HG03103 (cell line): ENCODE measurements at regions not wholly inside any gene's neighbourhood (a gene's known extent, or its start where the extent isn't known, plus 50 kb on each side); places are given as distances from the start of the nearest gene placed in this dataset.
"Not testable (repeated sequence)": the region's sequence is repeated elsewhere in the genome, so short reads cannot be mapped to it uniquely, and the experiment has no call there.

ENCODE experiments used
- ATAC-seq: cut with Tn5 transposase; IDR thresholded peaks from one replicate; pipeline ENCODE4 v1.9.1; 2021; ENCODE audit warnings: low read depth; ENCODE audit not compliant: unreplicated experiment

- no peak for ATAC-seq
Observed at GRCh38 chr6:9744119-9744518, 670.8 kb downstream of the TFAP2A start.

GRCh38 chr6:9732056-9732455 lies 682.8 kb downstream of the TFAP2A start:
- ATAC-seq = no peak

- ATAC-seq = not testable (repeated sequence)
Observed at GRCh38 chr6:9725776-9726175, 689.1 kb downstream of the TFAP2A start.

GRCh38 chr6:9717568-9717967 lies 697.3 kb downstream of the TFAP2A start:
- ATAC-seq = no peak

- no peak for ATAC-seq
Observed at GRCh38 chr6:9711365-9711764, 703.5 kb downstream of the TFAP2A start.

- no peak for ATAC-seq
Observed at GRCh38 chr6:9710574-9710973, 704.3 kb downstream of the TFAP2A start.

GRCh38 chr6:9708600-9708999 lies 706.3 kb downstream of the TFAP2A start:
- ATAC-seq = no peak

GRCh38 chr6:9704989-9705388 lies 709.9 kb downstream of the TFAP2A start:
- no peak for ATAC-seq

- ATAC-seq = no peak
Observed at GRCh38 chr6:9702914-9703313, 712.0 kb downstream of the TFAP2A start.

GRCh38 chr6:9699888-9700287 lies 715.0 kb downstream of the TFAP2A start:
- no peak for ATAC-seq

- ATAC-seq = no peak
Observed at GRCh38 chr6:9697263-9697931, 717.5 kb downstream of the TFAP2A start.

GRCh38 chr6:9690388-9690787 lies 724.5 kb downstream of the TFAP2A start:
- no peak for ATAC-seq

GRCh38 chr6:9680727-9681126 lies 734.1 kb downstream of the TFAP2A start:
- ATAC-seq = not testable (repeated sequence)

GRCh38 chr6:9675122-9675521 lies 739.8 kb downstream of the TFAP2A start:
- no peak for ATAC-seq

- ATAC-seq = no peak
Observed at GRCh38 chr6:9659848-9660247, 755.0 kb downstream of the TFAP2A start.

- ATAC-seq = no peak
Observed at GRCh38 chr6:9657994-9658393, 756.9 kb downstream of the TFAP2A start.

GRCh38 chr6:9647599-9647998 lies 767.3 kb downstream of the TFAP2A start:
- no peak for ATAC-seq

GRCh38 chr6:9647071-9647445 lies 767.8 kb downstream of the TFAP2A start:
- no peak for ATAC-seq

- no peak for ATAC-seq
Observed at GRCh38 chr6:9646342-9647070, 768.4 kb downstream of the TFAP2A start.

- no peak for ATAC-seq
Observed at GRCh38 chr6:9638861-9639260, 776.0 kb downstream of the TFAP2A start.

- ATAC-seq = no peak
Observed at GRCh38 chr6:9634776-9635175, 780.1 kb downstream of the TFAP2A start.

- no peak for ATAC-seq
Observed at GRCh38 chr6:9632026-9632425, 782.8 kb downstream of the TFAP2A start.
